ENCODE measurements at regions not wholly inside any gene's neighbourhood (a gene's known extent, or its start where the extent isn't known, plus 50 kb on each side); places are given as distances from the start of the nearest gene placed in this dataset.
"Not testable (repeated sequence)": the region's sequence is repeated elsewhere in the genome, so short reads cannot be mapped to it uniquely, and the experiment has no call there.

GRCh38 chr15:84113919-84114318, 121.7 kb upstream of the GOLGA6L4 start:
- Histone ChIP-seq H3K4me3 (no peak overlapping the region), H3K27ac (no peak overlapping the region), H3K36me3 (ENCODE audit: insufficient read depth, low read length) (no peaks in the 10 kb centered on the region), H3K9ac (ENCODE audit: insufficient read length) (no peak overlapping the region), H3K9me3 (ENCODE audit: low read depth, low read length) (no peaks in the 10 kb centered on the region)
- TF ChIP-seq POLR2AphosphoS5 (IDR thresholded peaks at IDR 0.05; ENCODE audit: borderline replicate concordance, low read depth, low read length), result no peak
- no peak for TF ChIP-seq EZH2 (IDR thresholded peaks at IDR 0.05)
- TF ChIP-seq FOXP2 (optimal IDR thresholded peaks at IDR 0.05; ENCODE audit: control extremely low read depth, extremely low read length, insufficient read depth), result no peak
- no peak for DNase-seq (ENCODE audit: low read depth, low spot score)

GRCh38 chr15:84114680-84115079, 120.9 kb upstream of the GOLGA6L4 start:
- DNase-seq (ENCODE audit: low read depth, low spot score); H3K4me3 ChIP-seq; H3K9ac ChIP-seq (ENCODE audit: insufficient read length); H3K36me3 ChIP-seq (ENCODE audit: insufficient read depth, low read length); H3K9me3 ChIP-seq (ENCODE audit: low read depth, low read length); H3K27ac ChIP-seq: not testable (repeated sequence)

GRCh38 chr15:84119351-84119750, 116.2 kb upstream of the GOLGA6L4 start:
- H3K9ac ChIP-seq (ENCODE audit: insufficient read length); DNase-seq (ENCODE audit: low read depth, low spot score); H3K9me3 ChIP-seq (ENCODE audit: low read depth, low read length); H3K4me3 ChIP-seq; H3K27ac ChIP-seq; H3K36me3 ChIP-seq (ENCODE audit: insufficient read depth, low read length): not testable (repeated sequence)

- not testable (repeated sequence) for H3K4me3 ChIP-seq; DNase-seq (ENCODE audit: low read depth, low spot score); H3K9me3 ChIP-seq (ENCODE audit: low read depth, low read length); H3K36me3 ChIP-seq (ENCODE audit: insufficient read depth, low read length); H3K9ac ChIP-seq (ENCODE audit: insufficient read length); H3K27ac ChIP-seq
Observed at GRCh38 chr15:84120903-84121302, 114.7 kb upstream of the GOLGA6L4 start.

- not testable (repeated sequence) for H3K9ac ChIP-seq (ENCODE audit: insufficient read length); DNase-seq (ENCODE audit: low read depth, low spot score); H3K36me3 ChIP-seq (ENCODE audit: insufficient read depth, low read length); H3K4me3 ChIP-seq; H3K27ac ChIP-seq; H3K9me3 ChIP-seq (ENCODE audit: low read depth, low read length)
Observed at GRCh38 chr15:84128706-84129105, 106.9 kb upstream of the GOLGA6L4 start.

- not testable (repeated sequence) for H3K27ac ChIP-seq; H3K36me3 ChIP-seq (ENCODE audit: insufficient read depth, low read length); DNase-seq (ENCODE audit: low read depth, low spot score); H3K4me3 ChIP-seq; H3K9me3 ChIP-seq (ENCODE audit: low read depth, low read length); H3K9ac ChIP-seq (ENCODE audit: insufficient read length)
Observed at GRCh38 chr15:84130098-84130831, 105.3 kb upstream of the GOLGA6L4 start.

- not testable (repeated sequence) for DNase-seq (ENCODE audit: low read depth, low spot score); H3K4me3 ChIP-seq; H3K9ac ChIP-seq (ENCODE audit: insufficient read length); H3K36me3 ChIP-seq (ENCODE audit: insufficient read depth, low read length); H3K9me3 ChIP-seq (ENCODE audit: low read depth, low read length); H3K27ac ChIP-seq
Observed at GRCh38 chr15:84135931-84136456, 99.6 kb upstream of the GOLGA6L4 start.

- Histone ChIP-seq H3K9ac (ENCODE audit: insufficient read length) (no peak overlapping the region), H3K36me3 (ENCODE audit: insufficient read depth, low read length) (no peaks in the 10 kb centered on the region), H3K9me3 (ENCODE audit: low read depth, low read length) (no peaks in the 10 kb centered on the region), H3K27ac (no peak overlapping the region), H3K4me3 (peak overlapping the region; percentile 62)
- no peak; the same call in 1 of the 2 replicates for TF ChIP-seq POLR2AphosphoS5 (IDR thresholded peaks at IDR 0.05; ENCODE audit: borderline replicate concordance, low read depth, low read length)
- no peak for TF ChIP-seq FOXP2 (optimal IDR thresholded peaks at IDR 0.05; ENCODE audit: control extremely low read depth, extremely low read length, insufficient read depth)
- TF ChIP-seq EZH2 (IDR thresholded peaks at IDR 0.05), result no peak
- peak; percentile 78 for DNase-seq (ENCODE audit: low read depth, low spot score)
Observed at GRCh38 chr15:84142888-84143337, 92.7 kb upstream of the GOLGA6L4 start.

- no peak for DNase-seq (ENCODE audit: low read depth, low spot score)
- Histone ChIP-seq H3K9me3 (ENCODE audit: low read depth, low read length) (no peaks in the 10 kb centered on the region), H3K27ac (no peak overlapping the region), H3K4me3 (no peak overlapping the region), H3K9ac (ENCODE audit: insufficient read length) (no peak overlapping the region), H3K36me3 (ENCODE audit: insufficient read depth, low read length) (no peaks in the 10 kb centered on the region)
- TF ChIP-seq FOXP2 (optimal IDR thresholded peaks at IDR 0.05; ENCODE audit: control extremely low read depth, extremely low read length, insufficient read depth) (no peak), POLR2AphosphoS5 (IDR thresholded peaks at IDR 0.05; ENCODE audit: borderline replicate concordance, low read depth, low read length) (no peak), EZH2 (IDR thresholded peaks at IDR 0.05) (no peak)
Observed at GRCh38 chr15:84143753-84144314, 91.7 kb upstream of the GOLGA6L4 start.

GRCh38 chr15:84144946-84145345, 90.6 kb upstream of the GOLGA6L4 start:
- not testable (repeated sequence) for H3K9me3 ChIP-seq (ENCODE audit: low read depth, low read length); H3K4me3 ChIP-seq; H3K27ac ChIP-seq; DNase-seq (ENCODE audit: low read depth, low spot score); H3K9ac ChIP-seq (ENCODE audit: insufficient read length); H3K36me3 ChIP-seq (ENCODE audit: insufficient read depth, low read length)

GRCh38 chr15:84146299-84146698, 89.3 kb upstream of the GOLGA6L4 start:
- H3K9me3 ChIP-seq (ENCODE audit: low read depth, low read length); H3K9ac ChIP-seq (ENCODE audit: insufficient read length); H3K4me3 ChIP-seq; H3K27ac ChIP-seq; H3K36me3 ChIP-seq (ENCODE audit: insufficient read depth, low read length); DNase-seq (ENCODE audit: low read depth, low spot score): not testable (repeated sequence)

GRCh38 chr15:84147307-84147706, 88.3 kb upstream of the GOLGA6L4 start:
- not testable (repeated sequence) for H3K27ac ChIP-seq; H3K9ac ChIP-seq (ENCODE audit: insufficient read length); H3K4me3 ChIP-seq; H3K36me3 ChIP-seq (ENCODE audit: insufficient read depth, low read length); DNase-seq (ENCODE audit: low read depth, low spot score); H3K9me3 ChIP-seq (ENCODE audit: low read depth, low read length)
